Loucy (cell line): ENCODE measurements at regions not wholly inside any gene's neighbourhood (a gene's known extent, or its start where the extent isn't known, plus 50 kb on each side); places are given as distances from the start of the nearest gene placed in this dataset.
"Not testable (repeated sequence)": the region's sequence is repeated elsewhere in the genome, so short reads cannot be mapped to it uniquely, and the experiment has no call there.

Experiments
- H2AFZ ChIP-seq: fragments of 200-600 bp; sonication (generic); 2 replicates; pipeline ENCODE4 v1.6.0; 2016; ENCODE audit warnings: antibody characterized with exemption, mild to moderate bottlenecking, low read length, moderate library complexity
- H3F3A ChIP-seq: fragments of 200-600 bp; 2 replicates; pipeline ENCODE4 v1.6.0; 2016; ENCODE audit warnings: antibody characterized with exemption, low read depth, mild to moderate bottlenecking
- H3K27me3 ChIP-seq: fragments of 200-600 bp; sonication (generic); 2 replicates; pipeline ENCODE4 v1.6.1; 2014; ENCODE audit warnings: low read length, mild to moderate bottlenecking; ENCODE audit not compliant: insufficient read depth, poor library complexity, severe bottlenecking
- H3K36me3 ChIP-seq: fragments of 200-600 bp; sonication (generic); 2 replicates; pipeline ENCODE4 v1.6.1; 2016; ENCODE audit warnings: low read length; ENCODE audit not compliant: insufficient read depth
- H3K4me1 ChIP-seq: fragments of 200-600 bp; sonication (generic); 2 replicates; pipeline ENCODE4 v1.5.1; 2014; ENCODE audit warnings: low read length, mild to moderate bottlenecking; ENCODE audit not compliant: insufficient read depth, poor library complexity, severe bottlenecking
- H3K4me2 ChIP-seq: fragments of 200-600 bp; sonication (generic); 2 replicates; pipeline ENCODE4 v1.6.0; 2014; ENCODE audit warnings: antibody characterized with exemption, low read length, low read depth, mild to moderate bottlenecking; ENCODE audit not compliant: poor library complexity, severe bottlenecking
- H3K4me3 ChIP-seq: fragments of 200-600 bp; sonication (generic); 2 replicates; pipeline ENCODE4 v1.5.1; 2014; ENCODE audit warnings: low read length, mild to moderate bottlenecking, mixed read lengths; ENCODE audit not compliant: poor library complexity, severe bottlenecking
- H3K79me2 ChIP-seq: fragments of 200-600 bp; sonication (generic); 2 replicates; pipeline ENCODE4 v1.6.1; 2014; ENCODE audit warnings: low read length; ENCODE audit not compliant: insufficient read depth
- H3K9ac ChIP-seq: fragments of 200-600 bp; sonication (generic); 2 replicates; pipeline ENCODE4 v1.6.0; 2014; ENCODE audit warnings: mild to moderate bottlenecking, low read depth, low read length, moderate library complexity; ENCODE audit not compliant: poor library complexity, severe bottlenecking
- H3K9me2 ChIP-seq: fragments of 200-600 bp; sonication (generic); replicated peaks from 2 replicates; pipeline ENCODE4 v1.6.1; 2016; ENCODE audit warnings: low read depth, low read length, mixed read lengths
- H3K9me3 ChIP-seq: fragments of 200-600 bp; sonication (generic); 2 replicates; pipeline ENCODE4 v1.6.1; 2014; ENCODE audit warnings: mild to moderate bottlenecking, antibody characterized with exemption, low read length, low read depth; ENCODE audit not compliant: insufficient read depth
- H4K20me1 ChIP-seq: fragments of 200-600 bp; sonication (generic); 2 replicates; pipeline ENCODE4 v1.6.0; 2014; ENCODE audit warnings: antibody characterized with exemption, low read length, mild to moderate bottlenecking; ENCODE audit not compliant: insufficient read depth, poor library complexity, severe bottlenecking
- EZH2phosphoT487 ChIP-seq: fragments of 200-600 bp; IDR thresholded peaks from 2 replicates; pipeline ENCODE4 v1.6.1; 2018; ENCODE audit warnings: antibody characterized with exemption, mild to moderate bottlenecking, moderate library complexity, borderline replicate concordance
- TF ChIP-seq, protein P1 (sequence below): fragments of 200-600 bp; sonication (generic); conservative IDR thresholded peaks from 2 replicates; pipeline ENCODE4 v1.5.1; 2014; ENCODE audit warnings: mild to moderate bottlenecking, antibody characterized with exemption, low read length

DNA sequence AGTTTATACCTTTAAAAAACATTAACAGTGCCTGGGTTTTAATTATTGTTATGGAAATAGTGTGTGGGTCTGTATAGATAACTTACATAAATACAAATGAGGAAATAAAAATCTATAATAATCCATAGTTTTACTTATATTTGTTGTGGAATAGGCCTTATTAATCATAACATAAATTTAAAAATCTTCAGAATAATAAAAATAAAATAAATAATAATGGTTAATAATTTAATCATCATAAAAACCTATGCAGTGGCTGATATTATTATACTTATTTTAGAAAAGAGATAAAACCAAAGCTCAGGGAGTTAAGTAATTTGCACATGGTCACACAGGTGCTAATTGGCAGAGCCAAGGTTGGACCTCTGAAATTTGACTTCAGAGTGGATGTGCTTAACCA is 785.3 kb upstream of the SEMA6A start:
- Histone ChIP-seq H3K9me2 (no peaks in the 10 kb centered on the region), H4K20me1 (no peaks in the 10 kb centered on the region), H3K9ac (no peak overlapping the region), H3K79me2 (no peaks in the 10 kb centered on the region), H3F3A (no peaks in the 10 kb centered on the region), H2AFZ (no peak overlapping the region), H3K4me2 (no peak overlapping the region), H3K36me3 (no peaks in the 10 kb centered on the region), H3K9me3 (no peaks in the 10 kb centered on the region), H3K27me3 (no peaks in the 10 kb centered on the region), H3K4me3 (no peak overlapping the region), H3K4me1 (no peaks in the 10 kb centered on the region)
- TF ChIP-seq EZH2phosphoT487: no peak
- TF ChIP-seq, protein P1, sequence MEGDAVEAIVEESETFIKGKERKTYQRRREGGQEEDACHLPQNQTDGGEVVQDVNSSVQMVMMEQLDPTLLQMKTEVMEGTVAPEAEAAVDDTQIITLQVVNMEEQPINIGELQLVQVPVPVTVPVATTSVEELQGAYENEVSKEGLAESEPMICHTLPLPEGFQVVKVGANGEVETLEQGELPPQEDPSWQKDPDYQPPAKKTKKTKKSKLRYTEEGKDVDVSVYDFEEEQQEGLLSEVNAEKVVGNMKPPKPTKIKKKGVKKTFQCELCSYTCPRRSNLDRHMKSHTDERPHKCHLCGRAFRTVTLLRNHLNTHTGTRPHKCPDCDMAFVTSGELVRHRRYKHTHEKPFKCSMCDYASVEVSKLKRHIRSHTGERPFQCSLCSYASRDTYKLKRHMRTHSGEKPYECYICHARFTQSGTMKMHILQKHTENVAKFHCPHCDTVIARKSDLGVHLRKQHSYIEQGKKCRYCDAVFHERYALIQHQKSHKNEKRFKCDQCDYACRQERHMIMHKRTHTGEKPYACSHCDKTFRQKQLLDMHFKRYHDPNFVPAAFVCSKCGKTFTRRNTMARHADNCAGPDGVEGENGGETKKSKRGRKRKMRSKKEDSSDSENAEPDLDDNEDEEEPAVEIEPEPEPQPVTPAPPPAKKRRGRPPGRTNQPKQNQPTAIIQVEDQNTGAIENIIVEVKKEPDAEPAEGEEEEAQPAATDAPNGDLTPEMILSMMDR: no peak

DNA sequence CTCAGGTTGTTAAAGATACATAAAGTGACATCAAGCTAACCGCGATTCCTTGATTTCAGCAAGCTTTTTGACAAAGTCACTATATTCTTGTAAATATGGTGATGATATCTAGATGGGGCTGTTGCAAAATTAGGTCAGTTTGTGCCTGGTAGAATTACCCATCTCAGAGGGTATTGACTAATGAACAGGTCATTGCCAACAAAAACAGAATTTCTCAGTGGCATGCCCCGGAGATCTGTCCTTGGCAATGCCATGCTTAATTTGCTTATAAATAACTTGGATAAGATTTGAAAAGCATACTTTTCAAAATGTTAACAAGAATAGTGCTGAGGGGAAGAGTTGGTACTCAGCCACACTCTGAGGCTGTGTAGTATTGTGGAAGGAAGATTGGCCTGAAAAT is 783.3 kb upstream of the SEMA6A start:
- H2AFZ ChIP-seq: no peak overlapping the region
- TF ChIP-seq, protein P1: no peak
- no peak for TF ChIP-seq EZH2phosphoT487

DNA sequence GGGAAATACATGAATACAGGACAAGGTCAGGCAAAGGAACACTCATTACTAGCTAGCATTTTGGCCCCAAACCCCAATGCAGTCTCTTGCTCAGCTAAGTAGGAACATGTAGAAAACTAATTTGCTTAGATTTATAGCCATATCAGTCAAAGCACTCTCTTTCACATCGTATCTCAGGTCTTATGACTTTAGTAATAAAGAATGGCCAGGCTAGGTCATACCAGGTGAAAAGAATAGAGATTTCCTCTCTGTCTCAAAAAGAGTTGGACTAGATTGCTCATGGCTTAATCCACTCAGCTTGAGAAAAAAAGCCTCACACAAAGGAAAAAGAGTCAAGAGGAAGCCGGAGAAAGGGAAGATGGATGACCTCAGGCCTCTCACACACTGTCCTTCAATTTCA is 772.7 kb upstream of the SEMA6A start:
- Histone ChIP-seq H2AFZ (no peak overlapping the region), H3K4me2 (no peak overlapping the region), H4K20me1 (no peaks in the 10 kb centered on the region), H3K4me1 (no peaks in the 10 kb centered on the region), H3F3A (no peaks in the 10 kb centered on the region), H3K79me2 (no peaks in the 10 kb centered on the region), H3K9me3 (no peaks in the 10 kb centered on the region), H3K4me3 (no peak overlapping the region), H3K36me3 (no peaks in the 10 kb centered on the region), H3K9me2 (no peaks in the 10 kb centered on the region), H3K9ac (no peak overlapping the region), H3K27me3 (no peaks in the 10 kb centered on the region)
- TF ChIP-seq, protein P1: no peak
- TF ChIP-seq EZH2phosphoT487: no peak

More for the DNA sequence above, 783.3 kb upstream of the SEMA6A start:
- no peaks in the 10 kb centered on the region for H3K79me2 ChIP-seq
- H3K27me3 ChIP-seq: no peaks in the 10 kb centered on the region
- no peak overlapping the region for H3K4me3 ChIP-seq
- no peaks in the 10 kb centered on the region for H3K9me3 ChIP-seq
- no peak overlapping the region for H3K9ac ChIP-seq
- no peaks in the 10 kb centered on the region for H3K9me2 ChIP-seq
- H3K36me3 ChIP-seq: no peaks in the 10 kb centered on the region
- no peaks in the 10 kb centered on the region for H4K20me1 ChIP-seq
- H3K4me1 ChIP-seq: no peaks in the 10 kb centered on the region
- H3K4me2 ChIP-seq: no peak overlapping the region
- H3F3A ChIP-seq: no peaks in the 10 kb centered on the region

- not testable (repeated sequence) for H3K9ac ChIP-seq, H3K4me1 ChIP-seq, H3F3A ChIP-seq, H3K79me2 ChIP-seq, H3K4me2 ChIP-seq, H2AFZ ChIP-seq, H3K27me3 ChIP-seq, H4K20me1 ChIP-seq, H3K4me3 ChIP-seq, H3K36me3 ChIP-seq, H3K9me3 ChIP-seq, H3K9me2 ChIP-seq
Measured at GRCh38 chr5:117343726-117344125, 769.1 kb upstream of the SEMA6A start.
